ENCODE measurements at regions not wholly inside any gene's neighbourhood (a gene's known extent, or its start where the extent isn't known, plus 50 kb on each side); places are given as distances from the start of the nearest gene placed in this dataset.

DNA sequence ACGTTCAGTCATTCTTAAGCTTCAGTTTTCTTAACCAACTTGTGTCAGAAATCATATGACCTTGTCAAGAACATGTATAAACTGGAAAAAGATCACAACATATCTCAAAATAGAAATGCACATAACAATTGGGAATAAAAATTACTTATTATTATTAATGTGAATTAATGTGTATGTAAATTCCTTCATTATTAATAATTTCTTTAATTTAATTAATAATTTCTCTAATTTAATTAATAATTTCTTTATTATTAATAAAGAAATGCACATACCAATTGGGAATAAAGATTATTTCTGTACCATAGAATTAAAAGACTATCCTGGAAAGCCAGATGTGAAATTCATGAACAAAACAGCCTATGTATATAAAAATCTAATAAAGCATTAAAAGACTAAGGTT lies 718.5 kb upstream of the PCDH7 start:
- TF ChIP-seq GLI4 (CRISPR knock-in tag; IDR thresholded peaks at IDR 0.05; ENCODE audit: borderline replicate concordance): no peak
- TF ChIP-seq, protein P1, sequence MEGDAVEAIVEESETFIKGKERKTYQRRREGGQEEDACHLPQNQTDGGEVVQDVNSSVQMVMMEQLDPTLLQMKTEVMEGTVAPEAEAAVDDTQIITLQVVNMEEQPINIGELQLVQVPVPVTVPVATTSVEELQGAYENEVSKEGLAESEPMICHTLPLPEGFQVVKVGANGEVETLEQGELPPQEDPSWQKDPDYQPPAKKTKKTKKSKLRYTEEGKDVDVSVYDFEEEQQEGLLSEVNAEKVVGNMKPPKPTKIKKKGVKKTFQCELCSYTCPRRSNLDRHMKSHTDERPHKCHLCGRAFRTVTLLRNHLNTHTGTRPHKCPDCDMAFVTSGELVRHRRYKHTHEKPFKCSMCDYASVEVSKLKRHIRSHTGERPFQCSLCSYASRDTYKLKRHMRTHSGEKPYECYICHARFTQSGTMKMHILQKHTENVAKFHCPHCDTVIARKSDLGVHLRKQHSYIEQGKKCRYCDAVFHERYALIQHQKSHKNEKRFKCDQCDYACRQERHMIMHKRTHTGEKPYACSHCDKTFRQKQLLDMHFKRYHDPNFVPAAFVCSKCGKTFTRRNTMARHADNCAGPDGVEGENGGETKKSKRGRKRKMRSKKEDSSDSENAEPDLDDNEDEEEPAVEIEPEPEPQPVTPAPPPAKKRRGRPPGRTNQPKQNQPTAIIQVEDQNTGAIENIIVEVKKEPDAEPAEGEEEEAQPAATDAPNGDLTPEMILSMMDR (CRISPR knock-in tag; IDR thresholded peaks at IDR 0.05): no peak
- no peak for TF ChIP-seq SALL1 (CRISPR knock-in tag; IDR thresholded peaks at IDR 0.05)
- TF ChIP-seq KLF13 (CRISPR knock-in tag; IDR thresholded peaks at IDR 0.05): no peak
- no peak for TF ChIP-seq MAZ (IDR thresholded peaks at IDR 0.05; ENCODE audit: borderline replicate concordance, low read depth, low read length)
- no peak for TF ChIP-seq MAZ (CRISPR knock-in tag; IDR thresholded peaks at IDR 0.05; ENCODE audit: low read depth)
- no peak for TF ChIP-seq NCOR1 (IDR thresholded peaks at IDR 0.05; ENCODE audit: borderline replicate concordance, low read length)
- TF ChIP-seq ZNF251 (CRISPR knock-in tag; IDR thresholded peaks at IDR 0.05): no peak
- TF ChIP-seq, protein P2, sequence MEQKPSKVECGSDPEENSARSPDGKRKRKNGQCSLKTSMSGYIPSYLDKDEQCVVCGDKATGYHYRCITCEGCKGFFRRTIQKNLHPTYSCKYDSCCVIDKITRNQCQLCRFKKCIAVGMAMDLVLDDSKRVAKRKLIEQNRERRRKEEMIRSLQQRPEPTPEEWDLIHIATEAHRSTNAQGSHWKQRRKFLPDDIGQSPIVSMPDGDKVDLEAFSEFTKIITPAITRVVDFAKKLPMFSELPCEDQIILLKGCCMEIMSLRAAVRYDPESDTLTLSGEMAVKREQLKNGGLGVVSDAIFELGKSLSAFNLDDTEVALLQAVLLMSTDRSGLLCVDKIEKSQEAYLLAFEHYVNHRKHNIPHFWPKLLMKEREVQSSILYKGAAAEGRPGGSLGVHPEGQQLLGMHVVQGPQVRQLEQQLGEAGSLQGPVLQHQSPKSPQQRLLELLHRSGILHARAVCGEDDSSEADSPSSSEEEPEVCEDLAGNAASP (CRISPR knock-in tag; IDR thresholded peaks at IDR 0.05; ENCODE audit: borderline replicate concordance): no peak
- TF ChIP-seq, protein P3, sequence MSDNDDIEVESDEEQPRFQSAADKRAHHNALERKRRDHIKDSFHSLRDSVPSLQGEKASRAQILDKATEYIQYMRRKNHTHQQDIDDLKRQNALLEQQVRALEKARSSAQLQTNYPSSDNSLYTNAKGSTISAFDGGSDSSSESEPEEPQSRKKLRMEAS (IDR thresholded peaks at IDR 0.05): no peak
- TF ChIP-seq CEBPB (IDR thresholded peaks at IDR 0.05; ENCODE audit: borderline replicate concordance, low read depth, low read length): no peak
- TF ChIP-seq NR2C2 (CRISPR knock-in tag; IDR thresholded peaks at IDR 0.05; ENCODE audit: borderline replicate concordance): no peak
- TF ChIP-seq NONO (IDR thresholded peaks at IDR 0.05): no peak
- TF ChIP-seq NONO (CRISPR knock-in tag; conservative IDR thresholded peaks at IDR 0.05): no peak
- no peak for TF ChIP-seq NFIC (IDR thresholded peaks at IDR 0.05; ENCODE audit: low read length)
